ENCODE measurements at regions not wholly inside any gene's neighbourhood (a gene's known extent, or its start where the extent isn't known, plus 50 kb on each side); places are given as distances from the start of the nearest gene placed in this dataset.

DNA sequence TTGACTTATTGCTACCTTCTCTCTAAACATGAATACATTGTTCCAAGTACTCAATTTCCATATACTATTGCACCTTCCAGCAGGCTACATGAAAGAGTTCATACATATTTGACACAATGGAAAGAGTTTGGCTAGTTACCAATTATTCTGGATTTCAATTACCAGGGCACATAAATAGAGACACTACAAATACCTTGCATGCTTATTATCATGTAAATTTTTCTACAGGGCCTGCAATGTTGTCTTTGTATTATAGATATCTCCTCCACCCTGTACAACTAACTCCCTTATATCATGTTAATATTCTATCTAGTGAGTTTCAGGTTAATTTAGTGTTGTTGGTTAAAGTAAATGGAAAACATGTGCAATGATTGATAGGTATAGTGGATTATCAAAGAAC is 540.7 kb upstream of the SLITRK5 start:
- H3K4me1 ChIP-seq (ENCODE audit: control insufficient read depth in 5 of 5, insufficient read depth in 5 of 5, low read length in 5 of 5): no peaks in the 10 kb centered on the region
- TF ChIP-seq, protein P1, sequence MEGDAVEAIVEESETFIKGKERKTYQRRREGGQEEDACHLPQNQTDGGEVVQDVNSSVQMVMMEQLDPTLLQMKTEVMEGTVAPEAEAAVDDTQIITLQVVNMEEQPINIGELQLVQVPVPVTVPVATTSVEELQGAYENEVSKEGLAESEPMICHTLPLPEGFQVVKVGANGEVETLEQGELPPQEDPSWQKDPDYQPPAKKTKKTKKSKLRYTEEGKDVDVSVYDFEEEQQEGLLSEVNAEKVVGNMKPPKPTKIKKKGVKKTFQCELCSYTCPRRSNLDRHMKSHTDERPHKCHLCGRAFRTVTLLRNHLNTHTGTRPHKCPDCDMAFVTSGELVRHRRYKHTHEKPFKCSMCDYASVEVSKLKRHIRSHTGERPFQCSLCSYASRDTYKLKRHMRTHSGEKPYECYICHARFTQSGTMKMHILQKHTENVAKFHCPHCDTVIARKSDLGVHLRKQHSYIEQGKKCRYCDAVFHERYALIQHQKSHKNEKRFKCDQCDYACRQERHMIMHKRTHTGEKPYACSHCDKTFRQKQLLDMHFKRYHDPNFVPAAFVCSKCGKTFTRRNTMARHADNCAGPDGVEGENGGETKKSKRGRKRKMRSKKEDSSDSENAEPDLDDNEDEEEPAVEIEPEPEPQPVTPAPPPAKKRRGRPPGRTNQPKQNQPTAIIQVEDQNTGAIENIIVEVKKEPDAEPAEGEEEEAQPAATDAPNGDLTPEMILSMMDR (IDR thresholded peaks at IDR 0.05; ENCODE audit: control extremely low read depth, extremely low read depth): no peak
- H3K9me3 ChIP-seq (ENCODE audit: control insufficient read depth in 4 of 4, insufficient read depth in 3 of 4, low read length in 3 of 4): no peaks in the 10 kb centered on the region
- DNase-seq (no peak), ATAC-seq (ENCODE audit: insufficient read depth, low FRiP score) (no peak)
- no peak overlapping the region for H3K4me3 ChIP-seq
- no peaks in the 10 kb centered on the region for H3K36me3 ChIP-seq (ENCODE audit: control insufficient read depth in 4 of 4, insufficient read depth in 4 of 4, low read length in 4 of 4)
- H3K27me3 ChIP-seq (ENCODE audit: control insufficient read depth in 3 of 3, insufficient read depth in 3 of 3, low read length in 2 of 3): no peaks in the 10 kb centered on the region
- H3K9ac ChIP-seq (ENCODE audit: insufficient read depth in 1 of 2, low read length in 2 of 2): no peak overlapping the region
- no peak overlapping the region for H3K27ac ChIP-seq (ENCODE audit: low read depth in 1 of 2, low read length in 1 of 2)

DNA sequence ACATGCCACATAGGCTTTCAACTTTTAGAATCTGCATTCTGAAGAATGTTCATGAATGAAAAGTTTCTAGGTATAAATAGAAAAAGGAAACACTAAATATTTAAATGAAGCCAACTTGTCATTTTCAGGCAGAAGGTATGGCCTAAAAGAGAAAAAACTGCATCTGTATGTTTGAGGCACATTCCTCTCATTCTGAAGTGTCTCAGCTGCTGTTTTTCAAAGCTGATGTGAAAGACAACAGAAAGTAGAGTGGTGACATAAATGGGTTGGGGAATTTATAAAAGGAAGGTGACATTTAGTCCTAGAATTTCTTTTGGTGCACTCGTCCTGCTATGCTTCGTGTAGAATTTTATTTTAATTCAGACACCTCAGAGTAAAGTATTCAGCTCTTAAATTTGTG is 539.6 kb upstream of the SLITRK5 start:
- 68 to 79% methylated on average over 2 of the region's 2 CpGs for WGBS, 2 donors
- Histone ChIP-seq H3K9me3 (ENCODE audit: control insufficient read depth in 4 of 4, insufficient read depth in 3 of 4, low read length in 3 of 4) (no peaks in the 10 kb centered on the region), H3K4me3 (no peak overlapping the region), H3K27me3 (ENCODE audit: control insufficient read depth in 3 of 3, insufficient read depth in 3 of 3, low read length in 2 of 3) (no peaks in the 10 kb centered on the region), H3K36me3 (ENCODE audit: control insufficient read depth in 4 of 4, insufficient read depth in 4 of 4, low read length in 4 of 4) (no peaks in the 10 kb centered on the region), H3K9ac (ENCODE audit: insufficient read depth in 1 of 2, low read length in 2 of 2) (no peak overlapping the region), H3K27ac (ENCODE audit: low read depth in 1 of 2, low read length in 1 of 2) (no peak overlapping the region), H3K4me1 (ENCODE audit: control insufficient read depth in 5 of 5, insufficient read depth in 5 of 5, low read length in 5 of 5) (no peaks in the 10 kb centered on the region)
- TF ChIP-seq, protein P1 (IDR thresholded peaks at IDR 0.05; ENCODE audit: control extremely low read depth, extremely low read depth): no peak
- DNase-seq (no peak), ATAC-seq (ENCODE audit: insufficient read depth, low FRiP score) (no peak)

DNA sequence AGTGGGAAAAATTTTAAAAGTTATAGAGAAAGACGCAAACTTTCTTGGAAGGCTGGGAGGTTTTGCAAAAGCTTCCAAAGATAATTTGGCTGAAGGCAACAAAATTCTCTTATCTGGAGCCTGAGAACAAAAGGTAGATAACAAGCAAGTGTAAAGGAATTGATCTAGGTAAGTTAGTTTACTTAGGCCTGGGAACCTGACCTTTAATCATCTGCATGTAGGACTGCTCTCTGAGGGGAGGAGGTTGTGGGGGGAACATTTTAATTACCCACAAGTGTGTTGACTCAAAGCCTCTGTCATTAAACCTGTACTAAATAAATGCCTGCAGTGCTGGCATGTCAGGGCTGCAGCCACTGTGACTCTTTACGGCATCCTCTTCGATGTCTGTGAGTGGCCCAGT is 532.3 kb upstream of the SLITRK5 start:
- DNase-seq: no peak
- H3K36me3 ChIP-seq (ENCODE audit: control insufficient read depth in 4 of 4, insufficient read depth in 4 of 4, low read length in 4 of 4): no peaks in the 10 kb centered on the region
- TF ChIP-seq, protein P1 (IDR thresholded peaks at IDR 0.05; ENCODE audit: control extremely low read depth, extremely low read depth): no peak
- no peak for ATAC-seq (ENCODE audit: insufficient read depth, low FRiP score)
- H3K27ac ChIP-seq (ENCODE audit: low read depth in 1 of 2, low read length in 1 of 2): no peak overlapping the region
- peaks cover 0 to 2% (median 0%) of the 10 kb centered on the region in 4 donors for H3K9me3 ChIP-seq (ENCODE audit: control insufficient read depth in 4 of 4, insufficient read depth in 3 of 4, low read length in 3 of 4)
- H3K4me3 ChIP-seq: no peak overlapping the region
- no peaks in the 10 kb centered on the region for H3K27me3 ChIP-seq (ENCODE audit: control insufficient read depth in 3 of 3, insufficient read depth in 3 of 3, low read length in 2 of 3)
- no peak overlapping the region for H3K9ac ChIP-seq (ENCODE audit: insufficient read depth in 1 of 2, low read length in 2 of 2)
- H3K4me1 ChIP-seq (ENCODE audit: control insufficient read depth in 5 of 5, insufficient read depth in 5 of 5, low read length in 5 of 5): no peaks in the 10 kb centered on the region
- WGBS, 2 donors: 91 to 93% methylated on average over 3 of the region's 3 CpGs

DNA sequence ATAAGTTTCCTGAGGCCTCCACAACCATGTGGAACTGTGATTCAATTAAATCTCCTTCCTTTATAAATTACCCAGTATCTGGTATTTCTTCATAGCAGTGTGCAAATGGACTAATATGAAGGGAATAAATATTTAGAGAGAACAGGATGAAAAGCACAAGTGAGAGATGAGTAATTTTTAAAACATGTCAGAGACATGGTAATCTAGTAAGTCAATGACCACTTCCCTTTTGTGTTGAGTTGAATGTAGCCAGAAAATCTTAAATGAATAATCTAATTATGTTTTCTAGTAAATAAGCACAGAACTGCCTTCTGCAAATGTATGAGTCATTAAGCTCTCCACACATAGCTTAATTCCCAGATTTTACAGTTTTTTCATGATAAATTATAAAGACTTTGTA is 524.1 kb upstream of the SLITRK5 start:
- no peaks in the 10 kb centered on the region for H3K4me1 ChIP-seq (ENCODE audit: control insufficient read depth in 5 of 5, insufficient read depth in 5 of 5, low read length in 5 of 5)
- H3K9me3 ChIP-seq (ENCODE audit: control insufficient read depth in 4 of 4, insufficient read depth in 3 of 4, low read length in 3 of 4): peaks cover 0 to 4% (median 0%) of the 10 kb centered on the region in 4 donors
- DNase-seq (no peak), ATAC-seq (ENCODE audit: insufficient read depth, low FRiP score) (no peak)
- no peak overlapping the region for H3K27ac ChIP-seq (ENCODE audit: low read depth in 1 of 2, low read length in 1 of 2)
- H3K36me3 ChIP-seq (ENCODE audit: control insufficient read depth in 4 of 4, insufficient read depth in 4 of 4, low read length in 4 of 4): no peaks in the 10 kb centered on the region
- TF ChIP-seq, protein P1 (IDR thresholded peaks at IDR 0.05; ENCODE audit: control extremely low read depth, extremely low read depth): no peak
- no peak overlapping the region for H3K4me3 ChIP-seq
- H3K27me3 ChIP-seq (ENCODE audit: control insufficient read depth in 3 of 3, insufficient read depth in 3 of 3, low read length in 2 of 3): no peaks in the 10 kb centered on the region
- H3K9ac ChIP-seq (ENCODE audit: insufficient read depth in 1 of 2, low read length in 2 of 2): no peak overlapping the region
